GM12875 (cell line): ENCODE measurements at regions not wholly inside any gene's neighbourhood (a gene's known extent, or its start where the extent isn't known, plus 50 kb on each side); places are given as distances from the start of the nearest gene placed in this dataset.

Experiments used
- H3K4me3 ChIP-seq: one replicate; pipeline ENCODE4 v1.5.1; 2011; ENCODE audit warnings: low read depth, low read length, control low read depth
- CTCF ChIP-seq: IDR thresholded peaks from 2 replicates; pipeline ENCODE4 v1.5.1; 2011; ENCODE audit warnings: low read depth, mild to moderate bottlenecking, control low read depth, inconsistent platforms, low read length, moderate library complexity, borderline replicate concordance; ENCODE audit not compliant: insufficient read depth

DNA sequence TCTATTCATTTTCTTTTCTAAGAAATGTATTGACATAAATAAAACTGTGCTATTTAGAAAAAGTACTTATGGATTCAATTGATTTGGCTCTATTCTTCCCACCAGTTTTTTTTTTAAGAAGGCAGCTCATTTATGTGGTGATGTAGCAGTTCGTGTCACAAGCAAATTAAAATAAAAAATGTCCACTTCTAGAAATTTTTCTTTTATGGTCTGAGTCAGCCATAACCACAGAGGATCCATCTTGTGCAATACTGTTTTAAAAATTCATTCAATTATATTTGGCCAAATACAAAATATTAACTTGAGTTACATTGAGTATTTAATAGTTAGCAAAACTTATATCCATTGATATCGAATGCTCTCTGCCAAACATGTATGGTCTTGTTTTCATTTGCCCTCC lies 207.9 kb upstream of the FAT1 start:
- no peak for TF ChIP-seq CTCF
- H3K4me3 ChIP-seq, result no peak overlapping the region

GRCh38 chr4:186932196-186932595 lies 208.5 kb upstream of the FAT1 start:
- TF ChIP-seq CTCF, result no peak
- no peak overlapping the region for H3K4me3 ChIP-seq

GRCh38 chr4:186932631-186933187 lies 209.1 kb upstream of the FAT1 start:
- no peak for TF ChIP-seq CTCF

GRCh38 chr4:186934244-186934643 lies 210.6 kb upstream of the FAT1 start:
- no peak for TF ChIP-seq CTCF
- H3K4me3 ChIP-seq, result no peak overlapping the region

More at GRCh38 chr4:186932631-186933187, 209.1 kb upstream of the FAT1 start:
- no peak overlapping the region for H3K4me3 ChIP-seq

GRCh38 chr4:186934841-186935443 lies 211.3 kb upstream of the FAT1 start:
- no peak overlapping the region for H3K4me3 ChIP-seq
- TF ChIP-seq CTCF, result no peak

GRCh38 chr4:186935901-186936300 lies 212.2 kb upstream of the FAT1 start:
- no peak for TF ChIP-seq CTCF
- no peak overlapping the region for H3K4me3 ChIP-seq

DNA sequence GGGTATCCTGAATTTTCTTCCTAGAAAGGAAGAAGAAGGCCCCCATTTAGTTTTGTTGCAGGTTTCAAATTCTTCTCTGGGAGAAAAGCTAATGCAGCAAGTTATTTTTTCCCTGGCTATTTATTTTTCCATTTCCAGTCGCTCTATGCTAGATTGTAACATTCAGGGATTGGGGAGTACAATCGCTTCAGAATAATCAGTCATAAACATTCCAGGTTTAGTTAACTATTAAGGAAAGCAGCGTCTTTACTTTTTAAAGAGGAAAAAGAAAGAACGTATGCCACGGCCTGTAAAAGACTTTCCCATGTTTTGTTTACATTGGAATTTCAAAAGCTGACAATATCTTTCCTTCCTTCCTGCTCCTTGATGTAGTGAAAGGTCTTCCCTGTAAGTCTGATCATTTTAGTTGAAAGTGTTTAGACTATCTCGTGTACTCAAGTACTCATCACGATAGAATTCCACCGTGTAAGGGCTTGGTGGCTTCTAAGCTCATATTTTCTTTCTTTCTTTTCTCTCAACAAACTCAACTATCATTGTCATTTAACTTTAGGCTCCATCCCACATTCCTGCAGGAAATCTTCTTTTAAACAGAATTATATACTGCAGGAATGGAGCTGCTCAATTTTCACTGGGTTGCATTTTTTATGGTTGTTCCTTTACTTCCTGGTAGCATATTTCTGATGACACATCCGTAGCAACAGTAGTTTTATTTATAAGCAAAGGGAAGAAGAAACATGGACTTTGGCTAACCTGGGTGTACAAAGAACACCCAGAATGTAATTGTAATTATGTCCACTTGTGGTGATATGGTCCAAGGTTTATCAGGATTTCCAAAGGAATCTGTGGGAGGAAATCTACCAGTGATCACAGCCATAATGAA lies 213.1 kb upstream of the FAT1 start:
- no peak overlapping the region for H3K4me3 ChIP-seq
- no peak for TF ChIP-seq CTCF
